ENCODE measurements at regions not wholly inside any gene's neighbourhood (a gene's known extent, or its start where the extent isn't known, plus 50 kb on each side); places are given as distances from the start of the nearest gene placed in this dataset.

DNA sequence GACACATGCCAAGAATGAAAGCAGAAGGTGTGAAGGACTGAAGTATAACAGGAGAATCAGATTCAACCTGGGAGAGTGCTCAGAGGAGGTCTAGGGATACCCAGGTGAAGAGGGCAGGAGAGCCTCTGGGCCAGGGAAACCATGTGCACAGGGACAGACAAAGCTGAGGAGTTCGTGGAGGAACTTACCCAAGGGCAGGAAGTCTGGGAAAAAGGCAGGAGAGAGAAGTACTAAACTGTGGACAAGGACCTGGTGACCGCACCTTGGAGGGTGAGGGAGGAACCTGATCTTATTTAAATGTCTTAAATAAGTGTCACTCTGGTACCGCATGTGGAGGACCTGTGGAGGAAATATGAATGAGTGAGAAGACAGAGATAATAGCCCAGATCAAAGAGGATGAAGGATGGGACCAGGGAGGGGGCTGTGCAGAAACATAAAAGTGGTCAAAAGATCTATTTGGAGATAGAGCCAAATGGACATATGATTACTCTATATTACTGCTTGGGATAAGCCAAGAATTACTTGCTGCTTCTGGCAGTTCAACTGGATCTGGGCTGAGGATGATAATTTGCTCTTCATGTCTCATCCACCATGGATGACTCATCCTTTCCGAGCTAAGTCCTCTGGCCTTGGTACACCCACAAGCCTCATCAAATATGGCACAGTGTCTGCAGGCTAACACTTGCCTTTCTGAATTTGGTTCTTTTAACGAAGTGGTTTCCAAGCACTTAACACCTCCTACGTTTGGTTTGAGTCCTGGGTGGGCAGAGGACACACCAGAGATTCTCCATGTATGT lies 116.9 kb upstream of the NMNAT3 start:
- ATAC-seq: no peak
- no peak for TF ChIP-seq POLR2A (IDR thresholded peaks at IDR 0.05)
- TF ChIP-seq, protein P1, sequence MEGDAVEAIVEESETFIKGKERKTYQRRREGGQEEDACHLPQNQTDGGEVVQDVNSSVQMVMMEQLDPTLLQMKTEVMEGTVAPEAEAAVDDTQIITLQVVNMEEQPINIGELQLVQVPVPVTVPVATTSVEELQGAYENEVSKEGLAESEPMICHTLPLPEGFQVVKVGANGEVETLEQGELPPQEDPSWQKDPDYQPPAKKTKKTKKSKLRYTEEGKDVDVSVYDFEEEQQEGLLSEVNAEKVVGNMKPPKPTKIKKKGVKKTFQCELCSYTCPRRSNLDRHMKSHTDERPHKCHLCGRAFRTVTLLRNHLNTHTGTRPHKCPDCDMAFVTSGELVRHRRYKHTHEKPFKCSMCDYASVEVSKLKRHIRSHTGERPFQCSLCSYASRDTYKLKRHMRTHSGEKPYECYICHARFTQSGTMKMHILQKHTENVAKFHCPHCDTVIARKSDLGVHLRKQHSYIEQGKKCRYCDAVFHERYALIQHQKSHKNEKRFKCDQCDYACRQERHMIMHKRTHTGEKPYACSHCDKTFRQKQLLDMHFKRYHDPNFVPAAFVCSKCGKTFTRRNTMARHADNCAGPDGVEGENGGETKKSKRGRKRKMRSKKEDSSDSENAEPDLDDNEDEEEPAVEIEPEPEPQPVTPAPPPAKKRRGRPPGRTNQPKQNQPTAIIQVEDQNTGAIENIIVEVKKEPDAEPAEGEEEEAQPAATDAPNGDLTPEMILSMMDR (IDR thresholded peaks at IDR 0.05): no peak
- no peak overlapping the region for H3K27ac ChIP-seq
- H3K4me3 ChIP-seq: no peak overlapping the region
- H3K4me1 ChIP-seq: no peaks in the 10 kb centered on the region
- 39% methylated on average over 6 of the region's 6 CpGs for WGBS (ENCODE audit: insufficient coverage, low coverage, low lambda C conversion rate, missing lambda C conversion rate)
- intact Hi-C loops (cut with DNase I): no loop called here
- H3K9me3 ChIP-seq: no peaks in the 10 kb centered on the region
- DNase-seq: no peak
- no peaks in the 10 kb centered on the region for H3K36me3 ChIP-seq
- H3K27me3 ChIP-seq: no peaks in the 10 kb centered on the region

DNA sequence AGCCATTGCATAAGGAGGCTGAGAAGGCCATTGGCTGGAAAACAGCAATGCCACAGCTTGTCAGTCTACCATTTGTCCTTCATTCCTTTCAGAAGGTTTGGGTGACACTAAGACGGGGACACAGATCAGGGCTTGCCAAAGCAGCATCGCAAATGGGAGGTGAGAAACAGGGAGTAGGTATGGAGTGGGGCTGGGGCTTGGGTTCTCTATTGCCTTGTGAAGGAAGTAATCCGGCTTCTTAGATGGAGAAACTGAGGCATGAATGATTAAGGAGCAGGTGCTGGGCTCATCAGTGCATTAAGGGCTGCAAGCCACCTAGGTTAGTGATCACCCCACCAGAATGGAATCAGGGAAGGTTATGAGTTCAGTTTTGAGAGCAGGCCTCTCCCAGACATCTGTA lies 115.6 kb upstream of the NMNAT3 start:
- H3K27ac ChIP-seq: no peak overlapping the region
- H3K4me1 ChIP-seq: no peaks in the 10 kb centered on the region
- 74% methylated on average over 3 of the region's 3 CpGs for WGBS (ENCODE audit: insufficient coverage, low coverage, low lambda C conversion rate, missing lambda C conversion rate)
- no peak for TF ChIP-seq POLR2A (IDR thresholded peaks at IDR 0.05)
- TF ChIP-seq, protein P1 (IDR thresholded peaks at IDR 0.05): no peak
- no peak overlapping the region for H3K4me3 ChIP-seq
- no peaks in the 10 kb centered on the region for H3K27me3 ChIP-seq
- no peaks in the 10 kb centered on the region for H3K9me3 ChIP-seq
- ATAC-seq (no peak), DNase-seq (no peak)
- H3K36me3 ChIP-seq: no peaks in the 10 kb centered on the region
- intact Hi-C loops (cut with DNase I): no loop called here

DNA sequence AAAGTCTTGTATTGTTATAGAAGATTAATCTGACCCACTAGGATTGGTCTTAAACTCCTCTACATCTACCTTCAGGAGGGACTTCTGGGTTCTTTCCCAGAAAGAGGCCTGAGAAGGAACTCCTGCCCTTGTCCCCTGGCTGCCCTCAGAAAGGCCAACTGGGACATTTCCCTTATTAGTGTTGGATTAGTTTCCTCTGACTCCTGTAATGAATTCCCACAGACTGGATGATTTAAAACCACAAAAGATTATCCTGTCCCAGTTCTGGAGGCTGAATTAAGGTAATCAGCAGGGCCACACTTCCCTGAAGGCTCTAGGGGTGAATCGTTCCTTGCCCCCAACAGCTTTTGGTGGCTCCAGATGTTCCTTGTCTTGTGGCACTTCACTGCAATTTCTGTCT lies 102.8 kb upstream of the NMNAT3 start:
- no peak for TF ChIP-seq POLR2A (IDR thresholded peaks at IDR 0.05)
- TF ChIP-seq, protein P1 (IDR thresholded peaks at IDR 0.05): no peak
- DNase-seq (no peak), ATAC-seq (no peak)
- no peaks in the 10 kb centered on the region for H3K9me3 ChIP-seq
- intact Hi-C loops (cut with DNase I): no loop called here
- H3K36me3 ChIP-seq: no peaks in the 10 kb centered on the region
- WGBS (ENCODE audit: insufficient coverage, low coverage, low lambda C conversion rate, missing lambda C conversion rate): 40% methylated on average over 1 of the region's 1 CpG
- no peak overlapping the region for H3K4me3 ChIP-seq
- no peaks in the 10 kb centered on the region for H3K27me3 ChIP-seq
- no peaks in the 10 kb centered on the region for H3K4me1 ChIP-seq
- H3K27ac ChIP-seq: no peak overlapping the region

DNA sequence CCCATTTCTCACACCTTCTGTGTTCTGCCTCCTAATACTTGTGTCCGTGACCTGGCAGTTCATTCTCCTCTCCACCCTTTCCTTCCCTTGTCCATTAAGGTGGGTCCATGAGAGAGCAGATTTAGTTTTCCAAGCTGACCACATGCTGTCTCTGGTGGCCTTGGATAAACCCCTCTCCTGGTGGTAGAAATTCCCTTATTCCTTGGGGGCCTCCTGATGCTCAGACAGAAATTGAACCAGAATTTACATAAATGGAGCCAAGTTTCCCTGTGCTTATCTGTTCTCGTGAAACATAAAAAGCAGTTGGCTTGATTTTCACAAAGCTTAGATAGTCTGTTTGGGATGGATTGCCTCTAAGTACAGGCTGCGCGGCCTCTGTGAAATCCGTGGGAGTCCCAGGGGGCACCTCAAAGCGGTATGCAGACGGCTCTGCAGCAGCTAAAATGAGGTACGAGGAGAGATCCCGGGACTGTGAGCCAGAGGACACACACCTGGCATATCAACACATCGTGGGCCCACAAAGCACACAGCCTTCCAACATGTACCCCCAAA lies 101.0 kb upstream of the NMNAT3 start:
- WGBS (ENCODE audit: insufficient coverage, low coverage, low lambda C conversion rate, missing lambda C conversion rate): 67% methylated on average over 7 of the region's 10 CpGs
- TF ChIP-seq POLR2A (IDR thresholded peaks at IDR 0.05): no peak
- TF ChIP-seq, protein P1 (IDR thresholded peaks at IDR 0.05): no peak

More for the DNA sequence above, 101.0 kb upstream of the NMNAT3 start:
- no peaks in the 10 kb centered on the region for H3K4me1 ChIP-seq
- no peak overlapping the region for H3K27ac ChIP-seq
- intact Hi-C loops (cut with DNase I): no loop called here
- DNase-seq: no peak
- no peaks in the 10 kb centered on the region for H3K27me3 ChIP-seq
- H3K9me3 ChIP-seq: no peaks in the 10 kb centered on the region
- no peaks in the 10 kb centered on the region for H3K36me3 ChIP-seq
- no peak for ATAC-seq
- no peak overlapping the region for H3K4me3 ChIP-seq
